Adipose tissue (tissue), 3 donors: ENCODE measurements at regions not wholly inside any gene's neighbourhood (a gene's known extent, or its start where the extent isn't known, plus 50 kb on each side); places are given as distances from the start of the nearest gene placed in this dataset.

ENCODE experiments used
- H3K27ac ChIP-seq: one replicate; pipeline ENCODE4 v1.5.1; 2013; ENCODE audit warnings: low read depth, low read length
- WGBS, 3 donors: extraction: QIAGEN DNeasy Blood & Tissue Kit; methylation state at CpG; one replicate each; pipeline ENCODE4 v1.1.7; 2013; 5-methylcytosine and 5-hydroxymethylcytosine counted together
- donor health status: healthy with polysubstance abuse.
- donor health status: Bipolar disorder and iron deficiency.
- donor health status: healthy.

DNA sequence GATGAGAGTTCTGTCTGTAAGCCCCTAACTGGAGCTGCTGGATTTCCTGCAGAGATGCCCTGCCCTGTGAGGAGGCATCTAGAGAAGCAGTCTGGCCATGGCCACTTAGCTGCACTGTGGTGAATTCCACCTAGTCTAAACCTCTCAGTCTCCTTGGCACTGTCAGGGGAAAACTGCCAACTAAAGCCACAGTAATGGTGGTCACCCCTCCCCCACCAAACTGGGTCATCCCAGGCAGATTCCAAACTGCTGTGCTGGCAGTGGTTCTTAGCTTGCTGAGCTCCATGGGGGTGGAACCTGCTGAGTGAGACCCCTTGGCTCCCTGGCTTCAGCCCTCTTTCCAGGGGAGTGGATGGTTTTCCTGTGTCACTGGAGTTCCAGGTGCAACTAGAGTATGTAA, 740.6 kb downstream of the RWDD3 start:
- H3K27ac ChIP-seq, result no peak overlapping the region

DNA sequence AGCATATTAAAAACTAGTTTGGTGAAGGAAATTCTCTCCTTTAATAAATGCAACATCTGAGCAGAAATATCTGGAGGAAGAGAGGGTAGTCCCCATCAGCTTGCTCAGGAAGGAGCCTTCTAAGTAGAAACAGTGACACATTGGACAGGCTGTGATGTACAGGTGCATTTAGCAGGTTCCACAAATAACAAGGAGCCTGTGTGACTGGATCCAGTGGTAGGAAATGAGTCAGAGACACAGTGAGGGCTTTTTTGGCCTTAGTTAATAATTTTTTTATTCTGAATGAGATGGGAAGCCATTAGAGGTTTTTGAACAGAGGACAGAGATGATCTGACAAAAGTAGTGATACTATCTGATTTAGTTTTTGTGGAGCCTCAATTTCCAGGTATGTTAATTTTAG, 738.9 kb upstream of the PTBP2 start:
- H3K27ac ChIP-seq, result no peak overlapping the region

DNA sequence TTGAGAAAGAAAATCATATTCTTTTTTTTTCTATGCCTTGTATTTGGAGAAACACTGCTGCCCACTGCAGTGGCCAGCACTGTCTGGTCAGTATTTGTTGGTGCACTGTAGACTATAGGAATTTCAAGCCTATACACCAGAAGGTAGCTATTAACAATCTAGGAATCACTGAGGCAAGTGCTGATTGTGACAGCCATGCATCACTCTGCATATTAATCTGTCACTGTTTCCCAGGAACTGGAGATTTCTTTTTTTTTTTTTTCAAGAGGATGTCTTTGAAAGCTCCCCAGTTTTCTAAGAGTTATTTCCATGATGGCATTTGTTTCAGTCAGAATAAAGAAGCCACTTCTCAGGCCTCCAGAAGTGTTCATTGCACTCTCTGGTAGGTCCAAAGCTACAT, 737.8 kb upstream of the PTBP2 start:
- H3K27ac ChIP-seq, result no peak overlapping the region

DNA sequence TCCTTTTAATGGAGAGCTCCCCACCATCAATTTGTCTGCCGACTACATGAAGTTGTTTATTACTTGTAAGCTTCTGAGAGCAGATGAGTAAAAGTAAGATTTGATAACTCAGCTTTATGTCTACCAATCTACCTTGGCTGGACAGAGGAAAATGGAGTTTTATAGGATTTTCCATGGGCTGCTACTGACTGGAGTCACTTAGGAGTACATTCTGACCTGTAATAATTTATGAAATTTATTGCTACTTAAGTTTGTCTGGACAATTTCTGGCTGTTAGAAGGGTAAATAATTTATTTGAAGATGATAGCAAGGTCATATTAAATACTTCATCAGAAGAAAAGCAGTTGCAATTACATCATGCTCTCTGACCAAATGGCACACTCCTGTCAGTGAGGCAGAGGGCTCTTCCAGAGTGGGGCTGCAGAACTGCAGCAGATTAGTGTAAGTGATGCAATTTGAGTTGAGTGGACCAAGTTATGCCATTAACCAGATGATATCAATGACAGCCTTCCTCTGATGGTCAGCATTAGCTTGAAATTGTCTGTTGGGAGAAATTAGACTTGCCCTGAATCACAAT, 736.7 kb upstream of the PTBP2 start:
- H3K27ac ChIP-seq, result no peak overlapping the region
- WGBS, 3 donors, result 34 to 63% (median 48%) methylated on average over 1 of the region's 1 CpG

DNA sequence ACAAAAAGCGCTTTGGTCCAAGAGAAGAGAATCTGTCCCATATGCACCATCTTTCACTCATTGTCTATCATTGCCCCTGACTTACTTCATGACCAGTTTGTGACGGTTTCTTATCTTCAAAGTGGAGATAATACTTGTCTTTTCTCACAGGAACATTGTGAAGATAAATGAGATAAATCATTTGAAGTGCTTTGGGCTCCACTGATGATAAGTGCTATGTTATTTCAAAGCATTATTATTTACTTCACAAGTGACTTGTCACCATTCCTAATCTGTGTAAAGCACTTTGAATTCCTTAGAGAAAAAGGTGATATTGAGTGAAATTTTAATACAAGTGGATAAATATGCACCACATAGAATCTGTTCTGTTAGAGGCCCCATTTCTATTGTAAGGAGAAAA, 731.6 kb upstream of the PTBP2 start:
- 51 to 70% (median 69%) methylated on average over 2 of the region's 2 CpGs for WGBS, 3 donors
- H3K27ac ChIP-seq, result no peak overlapping the region

DNA sequence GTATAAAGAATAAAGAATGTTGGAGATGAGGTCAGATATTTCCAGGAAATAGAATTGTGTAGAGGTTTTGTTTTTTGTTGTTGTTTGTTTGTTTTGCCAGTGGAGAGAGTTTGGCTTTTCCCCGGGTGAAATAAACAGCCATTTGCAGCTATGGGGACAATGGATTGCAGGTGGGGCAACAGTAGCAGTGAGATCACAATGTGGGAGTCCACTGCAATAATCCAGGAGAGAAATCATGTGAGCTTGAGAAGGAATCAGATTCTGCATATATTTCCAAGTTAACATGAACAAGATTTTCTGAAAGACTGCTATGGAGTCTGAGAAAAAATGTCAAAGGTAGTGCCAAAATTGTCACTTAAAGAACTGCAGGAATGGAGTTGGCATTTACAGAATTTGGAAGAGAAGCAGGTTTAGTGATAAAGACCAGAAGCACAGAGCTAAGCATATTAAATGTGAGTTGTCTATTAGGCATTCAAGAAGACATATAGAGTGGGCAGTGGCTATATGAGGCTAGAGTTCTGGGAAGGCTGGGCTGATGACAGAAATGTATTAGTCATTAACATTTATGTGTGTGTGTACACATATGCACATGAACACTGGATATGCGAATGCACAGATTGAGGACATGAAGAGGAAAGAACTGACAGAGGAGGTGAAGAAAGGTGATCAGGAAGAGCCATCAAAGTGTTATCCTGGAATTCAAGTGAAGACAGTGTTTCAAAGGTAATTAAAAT, 729.6 kb upstream of the PTBP2 start:
- 46 to 82% (median 73%) methylated on average over 2 of the region's 2 CpGs for WGBS, 3 donors
- no peak overlapping the region for H3K27ac ChIP-seq

DNA sequence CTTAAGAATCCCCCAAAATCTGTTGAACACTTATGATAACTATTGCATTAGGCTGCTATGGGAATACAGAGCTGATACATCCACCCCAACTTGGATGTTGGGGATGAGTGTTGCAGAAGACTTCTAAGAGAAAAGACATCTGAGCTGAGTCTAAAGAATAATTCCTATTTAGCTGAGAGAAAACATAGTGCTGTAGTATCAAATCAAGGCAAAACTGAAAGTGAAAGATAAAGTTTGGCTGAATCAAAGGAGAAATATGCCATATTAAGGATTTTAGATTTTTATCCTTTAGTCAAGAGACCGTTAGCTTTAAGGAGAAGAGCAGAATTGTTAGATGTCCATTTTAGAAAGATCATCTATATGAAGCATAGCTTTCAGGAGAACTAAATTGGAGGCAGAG, 726.9 kb upstream of the PTBP2 start:
- no peak overlapping the region for H3K27ac ChIP-seq
- WGBS, 3 donors, result 16 to 58% (median 32%) methylated on average over 1 of the region's 1 CpG

DNA sequence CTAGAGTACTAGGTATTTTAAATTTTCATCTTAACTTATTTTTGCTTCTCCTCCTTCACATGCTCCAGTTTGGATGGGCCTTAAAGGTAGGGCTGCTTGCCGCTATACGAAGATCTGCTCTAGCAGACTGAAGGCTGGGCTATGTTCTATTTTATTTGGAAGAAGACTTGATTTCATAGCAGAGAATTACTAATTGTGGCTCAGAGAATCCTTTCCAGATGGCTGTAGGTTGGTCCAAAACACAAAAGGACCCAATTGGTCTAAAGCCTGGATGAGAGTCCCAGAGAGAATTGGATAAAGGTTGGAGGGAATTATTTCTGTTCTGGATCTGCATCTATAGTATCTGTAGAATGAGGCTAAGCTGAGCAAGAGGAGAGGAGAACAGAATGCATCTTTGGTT, 719.4 kb upstream of the PTBP2 start:
- WGBS, 3 donors, result 88 to 95% (median 92%) methylated on average over 2 of the region's 2 CpGs

DNA sequence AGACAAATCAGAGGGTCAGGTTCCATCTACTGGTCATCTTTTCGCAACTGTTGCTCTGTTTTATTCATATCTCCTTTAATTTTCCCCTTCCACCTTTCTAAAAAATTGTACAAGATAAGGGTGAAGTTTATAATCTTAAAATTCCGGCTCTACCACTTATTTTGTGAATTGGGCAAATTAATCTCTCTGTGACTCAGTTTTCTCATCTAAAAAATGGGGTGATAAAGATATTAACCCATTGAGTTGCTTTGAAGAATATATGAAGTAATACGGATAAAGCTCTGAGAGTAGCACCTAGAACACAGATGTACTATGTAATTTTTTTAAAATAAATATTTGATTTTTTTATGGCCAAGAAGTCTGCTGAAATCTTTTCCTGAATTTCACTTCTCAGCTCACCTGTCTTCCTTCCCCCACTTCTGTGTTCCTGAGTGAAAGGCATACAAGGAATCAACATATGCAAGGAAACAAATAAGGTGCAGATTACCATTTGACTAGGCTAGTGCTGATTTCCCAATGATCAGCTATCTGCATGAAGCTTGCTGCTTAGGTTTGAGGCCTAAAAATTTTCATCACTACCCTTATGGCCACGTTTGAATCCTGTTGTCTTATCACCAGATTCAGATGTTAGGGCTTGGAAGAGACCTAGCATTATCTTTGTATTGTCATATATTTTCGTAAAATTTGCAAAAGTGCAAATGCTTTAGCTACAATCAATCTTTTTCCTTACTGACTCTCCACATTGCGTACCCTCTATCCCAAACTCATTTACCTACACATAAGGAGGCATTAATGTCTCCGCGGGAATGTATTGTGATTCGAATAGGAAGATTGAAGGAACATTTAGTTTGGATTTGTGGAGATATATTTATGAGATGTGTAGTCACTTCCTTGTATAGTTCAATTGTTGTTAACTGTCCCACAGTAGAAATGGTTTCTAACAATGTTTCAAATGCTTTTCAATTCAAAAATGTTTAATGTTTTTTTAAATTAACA, 718.3 kb upstream of the PTBP2 start:
- H3K27ac ChIP-seq, result no peak overlapping the region
- WGBS, 3 donors, result 57 to 78% (median 76%) methylated on average over 9 of the region's 9 CpGs

More for the DNA sequence above, 719.4 kb upstream of the PTBP2 start:
- no peak overlapping the region for H3K27ac ChIP-seq

DNA sequence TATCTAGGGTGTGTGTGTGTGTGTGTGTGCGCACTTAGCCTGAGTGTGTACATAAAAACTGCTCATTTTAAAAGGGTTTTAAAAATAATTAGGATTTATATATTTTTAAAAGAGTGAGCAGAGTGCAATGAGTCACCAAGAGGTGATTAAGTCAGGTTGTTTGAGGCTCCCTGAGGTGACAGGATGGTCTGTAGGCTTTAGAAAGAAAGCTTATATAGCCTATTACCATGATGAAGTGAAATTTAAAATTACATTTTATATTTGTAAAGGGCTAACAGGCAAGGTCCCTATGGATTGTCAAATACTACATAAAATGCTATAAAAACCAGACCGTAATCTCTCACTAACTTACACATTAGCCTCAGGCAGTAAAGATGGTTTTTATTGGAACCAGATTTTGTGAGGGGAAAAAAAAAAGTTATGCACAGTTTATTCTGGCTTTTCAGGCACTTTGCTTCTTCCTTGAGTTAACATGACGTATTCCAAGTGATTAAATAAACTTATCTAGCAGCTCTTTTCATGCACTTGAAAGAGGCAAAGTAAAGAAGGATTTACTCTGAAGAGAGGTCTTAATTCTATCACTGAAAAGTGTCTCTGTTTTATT, 711.7 kb upstream of the PTBP2 start:
- no peak overlapping the region for H3K27ac ChIP-seq
- 66 to 79% (median 72%) methylated on average over 3 of the region's 3 CpGs for WGBS, 3 donors

DNA sequence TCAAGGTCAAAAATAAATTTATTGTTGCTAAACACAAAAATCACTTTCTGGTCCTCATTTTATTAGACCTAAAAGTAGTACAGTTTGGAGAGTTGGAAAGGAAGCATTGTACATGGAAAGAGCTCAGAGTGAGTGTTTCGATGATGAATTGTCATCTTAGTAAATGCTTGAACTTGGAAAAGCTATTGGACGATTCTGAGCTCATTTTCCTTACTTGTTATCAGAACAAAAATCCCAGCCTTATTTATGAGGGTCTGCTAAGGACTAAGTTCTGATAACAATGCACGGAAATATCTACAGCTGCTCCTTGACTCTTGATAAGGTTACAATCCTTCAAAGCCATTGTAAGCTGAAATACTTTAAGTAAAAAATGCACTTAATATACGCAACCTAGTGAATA, 710.0 kb upstream of the PTBP2 start:
- no peak overlapping the region for H3K27ac ChIP-seq
- WGBS, 3 donors, result 52 to 62% (median 60%) methylated on average over 4 of the region's 4 CpGs

DNA sequence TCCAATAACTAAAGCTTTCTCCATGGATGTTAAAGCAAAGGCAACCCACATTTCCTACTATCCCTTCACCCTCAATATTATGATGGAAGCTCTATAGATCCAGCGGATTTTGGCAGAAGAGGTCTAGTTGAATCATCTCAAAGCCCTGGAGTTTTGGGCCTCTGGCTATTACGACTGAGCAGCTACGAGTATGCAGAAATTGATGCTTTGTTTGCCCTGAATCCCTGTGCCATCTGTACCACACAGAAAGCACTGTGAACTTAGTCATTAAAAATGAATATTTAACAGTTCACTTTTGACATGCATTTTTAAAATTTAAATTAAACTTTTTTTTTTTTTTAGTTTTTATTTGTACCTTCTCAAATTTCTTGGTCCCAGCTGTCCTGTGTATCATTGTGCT, 705.4 kb upstream of the PTBP2 start:
- WGBS, 3 donors, result 76 to 95% (median 83%) methylated on average over 3 of the region's 3 CpGs
- no peak overlapping the region for H3K27ac ChIP-seq

DNA sequence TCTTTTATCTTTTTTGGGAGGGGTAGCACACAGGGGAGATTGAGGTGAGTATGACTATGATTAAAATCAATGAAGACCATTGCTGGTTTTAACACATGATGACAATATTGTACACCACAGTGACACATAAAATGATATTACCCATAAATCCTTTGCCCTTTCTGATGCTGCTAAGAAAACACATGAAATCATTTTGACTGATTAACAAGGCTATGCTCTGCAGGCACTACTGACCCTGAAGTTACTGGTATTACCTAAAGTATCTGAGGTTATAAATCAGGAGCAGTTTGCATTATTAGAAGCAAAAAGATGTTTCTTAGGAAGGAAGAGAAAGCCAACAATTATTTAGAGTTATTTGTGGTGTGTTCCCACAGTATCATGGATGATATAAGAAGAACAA, 701.2 kb upstream of the PTBP2 start:
- H3K27ac ChIP-seq, result no peak overlapping the region

DNA sequence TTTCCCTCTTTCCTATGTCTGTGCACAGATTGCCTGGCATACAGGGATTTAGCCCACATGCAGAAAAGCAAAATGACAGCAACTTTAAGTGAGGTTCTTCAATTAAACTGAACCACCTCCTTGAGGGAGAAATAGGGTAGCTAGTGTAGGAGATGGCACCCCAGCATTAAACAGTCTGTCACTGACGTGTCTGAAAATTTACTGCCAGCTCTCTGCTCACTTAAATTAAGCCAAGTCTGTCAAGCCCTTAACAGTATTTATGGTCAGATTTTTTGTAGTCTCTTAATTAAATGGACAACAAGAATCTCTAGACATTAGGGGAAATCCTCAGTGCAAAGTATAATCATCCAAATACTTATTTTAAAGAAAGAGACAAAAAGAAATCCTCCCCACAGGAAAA, 696.5 kb upstream of the PTBP2 start:
- WGBS, 3 donors, result 38 to 68% (median 63%) methylated on average over 1 of the region's 1 CpG
- H3K27ac ChIP-seq, result no peak overlapping the region

DNA sequence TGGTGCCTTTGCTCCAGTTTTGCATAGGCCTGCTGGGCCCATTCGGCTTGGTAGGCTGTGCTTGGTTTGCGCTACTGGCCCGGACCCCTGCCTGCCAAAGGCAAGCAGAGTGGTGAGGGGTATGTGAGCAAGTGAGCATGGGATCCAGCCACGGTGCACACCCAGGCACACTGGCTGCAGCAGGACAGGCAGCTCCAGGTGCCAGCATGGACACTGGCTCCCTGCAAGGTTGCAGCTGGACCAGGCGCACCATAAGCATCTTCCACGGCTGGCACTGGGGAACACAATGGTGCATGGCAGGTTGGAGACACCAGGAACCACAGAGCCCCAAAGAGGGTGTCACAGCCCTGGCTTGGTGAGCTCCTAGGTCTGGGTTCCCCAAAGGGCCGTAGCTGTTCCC, 693.5 kb upstream of the PTBP2 start:
- no peak overlapping the region for H3K27ac ChIP-seq
- WGBS, 3 donors, result 91 to 95% (median 94%) methylated on average over 7 of the region's 7 CpGs

DNA sequence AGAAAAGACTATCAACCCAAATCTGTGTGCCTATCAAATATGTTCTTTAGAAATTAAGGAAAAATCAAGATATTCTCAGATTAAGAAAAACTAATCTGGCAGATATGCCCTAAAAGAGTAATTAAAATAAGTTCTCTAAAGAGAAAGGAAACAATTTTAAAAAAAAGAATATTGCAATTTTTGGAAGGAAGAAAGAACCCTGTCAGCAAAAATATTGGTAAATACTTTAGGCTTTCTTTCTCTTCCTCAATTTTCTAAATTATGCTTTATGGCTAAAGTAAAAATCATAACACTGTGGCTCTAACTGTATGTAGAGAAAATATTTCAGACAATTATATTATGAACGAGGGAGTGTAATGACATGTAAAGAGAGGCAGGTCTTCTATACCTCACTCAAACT, 691.3 kb upstream of the PTBP2 start:
- WGBS, 3 donors, result 77 to 89% (median 86%) methylated on average over 1 of the region's 1 CpG
- no peak overlapping the region for H3K27ac ChIP-seq

DNA sequence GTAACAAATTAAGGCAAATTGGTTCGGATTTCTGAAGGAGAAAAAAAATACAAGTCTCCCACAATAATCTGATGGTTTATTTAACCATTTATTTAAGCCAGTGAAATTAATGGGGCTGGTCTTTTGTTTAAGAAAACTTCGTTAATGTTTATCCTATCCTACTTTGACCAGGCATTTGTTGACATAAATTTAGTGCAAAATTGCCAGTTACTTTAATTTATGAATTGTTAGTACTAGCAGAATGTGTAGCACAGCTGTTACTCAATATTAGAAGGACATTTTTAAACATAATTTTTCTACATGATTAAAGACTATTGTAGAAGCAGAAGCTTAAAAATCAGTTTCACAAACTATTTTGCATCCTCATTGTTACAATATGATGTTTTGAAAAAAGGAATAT, 687.6 kb upstream of the PTBP2 start:
- no peak overlapping the region for H3K27ac ChIP-seq
- WGBS, 3 donors, result 29 to 66% (median 57%) methylated on average over 2 of the region's 2 CpGs

DNA sequence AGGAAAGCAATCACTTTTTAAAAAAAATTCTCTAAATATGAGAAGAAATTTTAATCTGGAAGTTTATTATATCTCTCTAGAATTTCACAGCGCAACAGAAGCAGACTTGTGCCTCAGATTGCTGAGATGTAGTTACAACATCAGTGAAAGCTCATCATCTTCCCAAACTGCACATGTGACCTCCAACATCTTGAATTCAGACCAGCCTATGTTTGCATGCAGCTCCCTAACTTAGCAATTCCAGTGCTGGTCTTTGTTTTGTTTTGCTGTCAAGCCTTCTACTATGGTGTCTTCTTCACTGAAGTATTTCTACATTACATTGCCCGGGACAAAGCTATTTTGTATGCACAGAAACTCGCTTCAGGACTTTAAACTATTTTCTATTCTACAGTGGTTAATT, 684.8 kb upstream of the PTBP2 start:
- H3K27ac ChIP-seq, result no peak overlapping the region
- 47 to 70% (median 55%) methylated on average over 3 of the region's 3 CpGs for WGBS, 3 donors

DNA sequence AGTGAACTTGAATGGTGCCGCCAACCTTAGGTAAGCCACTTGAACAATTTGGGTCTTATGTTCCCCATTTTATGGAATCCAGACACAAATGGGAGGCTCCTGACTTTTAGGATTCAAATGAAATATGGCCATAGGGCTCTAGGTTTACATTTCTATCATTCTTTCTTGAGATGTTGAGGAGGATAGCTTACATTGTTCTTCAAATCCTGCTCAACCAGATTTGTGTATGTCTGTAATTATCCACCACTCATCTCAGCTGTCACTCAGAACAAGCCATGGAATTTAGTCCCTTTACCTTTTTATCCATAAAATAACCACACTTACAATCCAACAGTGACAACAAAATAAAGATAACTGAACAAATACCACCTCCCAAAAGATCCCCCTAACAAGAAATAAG, 682.9 kb upstream of the PTBP2 start:
- no peak overlapping the region for H3K27ac ChIP-seq
- WGBS, 3 donors, result 73 to 90% (median 88%) methylated on average over 1 of the region's 1 CpG
